HepG2 (cell line): ENCODE measurements at regions not wholly inside any gene's neighbourhood (a gene's known extent, or its start where the extent isn't known, plus 50 kb on each side); places are given as distances from the start of the nearest gene placed in this dataset.

Experiments used
- ATAC-seq: fragments of 200-7000 bp; cut with Tn5 transposase; 3 replicates; pipeline ENCODE4 v1.9.1; 2020; ENCODE audit warnings: mild to moderate bottlenecking, moderate library complexity
- BruUV-seq: library from RNA; stranded (reverse); fragments of 400-500 nt; replicated peaks from 2 replicates; lab custom pipeline; 2021; lab: Mats Ljungman, UMichigan
- CTCF ChIA-PET: fragments of 300-600 bp; formaldehyde crosslinking; extraction: SDS; loops from one replicate; lab custom pipeline; 2021; ENCODE audit warnings: low total read pairs, inconsistent platforms, low intra/inter-chr PET ratio; lab: Yijun Ruan, JAX
- POLR2A ChIA-PET: fragments of 350-600 bp; sonication (Branson Sonifier 250); formaldehyde crosslinking; loops from one replicate; lab custom pipeline; 2020; ENCODE audit warnings: antibody characterized with exemption, inconsistent platforms; lab: Yijun Ruan, JAX
- DNase-seq: peaks from one replicate; pipeline ENCODE4 v3.0.0-alpha.2; 2015; ENCODE audit warnings: low spot score
- FAIRE-seq: peaks from 3 replicates; lab custom pipeline; 2011; peaks lifted over from hg19 to GRCh38; lab: Jason Lieb, UNC
- H2AFZ ChIP-seq: one replicate; pipeline ENCODE4 v1.6.1; 2011; ENCODE audit warnings: low read length, inconsistent platforms
- H3K27ac ChIP-seq: fragments of 300-600 bp; 3 replicates; pipeline ENCODE4 v1.8.0; 2011; ENCODE audit warnings: mixed run types, mild to moderate bottlenecking, mixed read lengths, low read length, inconsistent platforms; ENCODE audit not compliant: insufficient read depth; ENCODE audit errors: extremely low read length
- H3K27me3 ChIP-seq, 2 experiments: fragments of 200-600 bp in 1 of 2; 2 replicates in 1 of 2; 3 replicates in 1 of 2; pipeline versions ENCODE4 v1.6.0 to v1.8.0; 2011; ENCODE audit warnings: low read length in 2 of 2, mild to moderate bottlenecking in 2 of 2, moderate library complexity in 2 of 2, inconsistent platforms in 1 of 2; ENCODE audit not compliant: insufficient read depth in 2 of 2, control insufficient read depth in 1 of 2
- H3K36me3 ChIP-seq, 2 experiments: fragments of 200-600 bp in 1 of 2; replicated peaks in 1 of 2; 2 replicates in 1 of 2; 3 replicates in 1 of 2; pipeline versions ENCODE4 v1.5.1 to v1.8.0; 2011; ENCODE audit warnings: low read length in 2 of 2, inconsistent platforms in 1 of 2; ENCODE audit not compliant: insufficient read depth in 2 of 2, control insufficient read depth in 1 of 2
- H3K4me1 ChIP-seq: 2 replicates; pipeline ENCODE4 v1.5.1; 2012; ENCODE audit warnings: low read length, inconsistent platforms; ENCODE audit not compliant: insufficient read depth
- H3K4me2 ChIP-seq: 2 replicates; pipeline ENCODE4 v1.6.0; 2011; ENCODE audit warnings: low read depth, low read length, inconsistent platforms
- H3K4me3 ChIP-seq, 3 experiments: fragments of 200-600 bp in 1 of 3; sonication (generic), shearing (Covaris generic) in 1 of 3; replicated peaks in 1 of 3; 2 replicates each; pipeline ENCODE4 v1.5.1; 2011 to 2016; ENCODE audit warnings: low read length in 3 of 3, inconsistent platforms in 2 of 3, low read depth in 2 of 3, mild to moderate bottlenecking in 2 of 3, control low read depth in 1 of 3, mixed read lengths in 1 of 3; ENCODE audit not compliant: insufficient read depth in 1 of 3
- H3K79me2 ChIP-seq: one replicate; pipeline ENCODE4 v1.6.1; 2011; ENCODE audit warnings: low read length, inconsistent platforms; ENCODE audit not compliant: insufficient read depth
- H3K9ac ChIP-seq: 2 replicates; pipeline ENCODE4 v1.6.0; 2011; ENCODE audit warnings: mild to moderate bottlenecking, low read depth, low read length, inconsistent platforms; ENCODE audit not compliant: insufficient read depth
- H3K9me3 ChIP-seq: 2 replicates; pipeline ENCODE4 v1.5.1; 2012; ENCODE audit warnings: mild to moderate bottlenecking, low read length
- H4K20me1 ChIP-seq: 2 replicates; pipeline ENCODE4 v1.6.0; 2011; ENCODE audit warnings: inconsistent platforms, mild to moderate bottlenecking, low read length, moderate library complexity; ENCODE audit not compliant: insufficient read depth
- HNRNPL ChIP-seq: fragments of 200-400 bp; formaldehyde crosslinking; IDR thresholded peaks from 2 replicates; pipeline ENCODE4 v1.6.1; 2017; ENCODE audit warnings: mild to moderate bottlenecking, low read depth, low read length
- IKZF1 ChIP-seq: fragments of 450-650 bp; IDR thresholded peaks from 2 replicates; pipeline ENCODE4 v1.7.1; 2016
- JUND ChIP-seq: sonication (generic); formaldehyde crosslinking; IDR thresholded peaks from 2 replicates; pipeline ENCODE4 v1.8.0; 2022; ENCODE audit warnings: mild to moderate bottlenecking, missing genetic modification reagents
- KDM6A ChIP-seq: IDR thresholded peaks from 2 replicates; pipeline ENCODE4 v1.6.1; 2016; ENCODE audit warnings: low read depth
- MTA3 ChIP-seq: sonication (generic); formaldehyde crosslinking; IDR thresholded peaks from 2 replicates; pipeline ENCODE4 v1.4.0; 2020; ENCODE audit warnings: missing genetic modification reagents
- MXD1 ChIP-seq: sonication (generic); formaldehyde crosslinking; IDR thresholded peaks from 2 replicates; pipeline ENCODE4 v1.4.0; 2020; ENCODE audit warnings: mild to moderate bottlenecking, missing genetic modification reagents
- NONO ChIP-seq, 2 experiments: fragments of 450-650 bp in 1 of 2; sonication (generic) in 1 of 2; formaldehyde crosslinking in 1 of 2; IDR thresholded peaks in 1 of 2; conservative IDR thresholded peaks in 1 of 2; 2 replicates each; pipeline versions ENCODE4 v1.6.1 to v1.8.0; 2017 to 2022; ENCODE audit warnings: mild to moderate bottlenecking in 1 of 2, missing genetic modification reagents in 1 of 2, moderate library complexity in 1 of 2
- POLR2G ChIP-seq: fragments of 200-400 bp; formaldehyde crosslinking; IDR thresholded peaks from 2 replicates; pipeline ENCODE4 v1.6.1; 2018; ENCODE audit warnings: mild to moderate bottlenecking, low read depth, low read length, moderate library complexity
- RAD51 ChIP-seq: fragments of 450-650 bp; IDR thresholded peaks from 2 replicates; pipeline ENCODE4 v1.6.1; 2016; ENCODE audit warnings: borderline replicate concordance
- TAF15 ChIP-seq: fragments of 200-400 bp; formaldehyde crosslinking; IDR thresholded peaks from one replicate; pipeline ENCODE4 v1.6.1; 2018; ENCODE audit warnings: mild to moderate bottlenecking, low read depth, low read length; ENCODE audit not compliant: poor library complexity, severe bottlenecking
- YEATS2 ChIP-seq: sonication (generic); formaldehyde crosslinking; IDR thresholded peaks from 2 replicates; pipeline ENCODE4 v1.4.0; 2020; ENCODE audit warnings: missing genetic modification reagents, borderline replicate concordance
- ZFY ChIP-seq: sonication (generic); formaldehyde crosslinking; IDR thresholded peaks from 2 replicates; pipeline ENCODE4 v1.4.0; 2020; ENCODE audit warnings: missing genetic modification reagents
- ZNF207 ChIP-seq: fragments of 450-650 bp; IDR thresholded peaks from 2 replicates; pipeline ENCODE4 v1.6.1; 2016; ENCODE audit warnings: antibody characterized with exemption, borderline replicate concordance
- ZNF558 ChIP-seq: sonication (generic); formaldehyde crosslinking; IDR thresholded peaks from 2 replicates; pipeline ENCODE4 v1.9.0; 2022; ENCODE audit warnings: mild to moderate bottlenecking, missing genetic modification reagents, borderline replicate concordance
- ZNF709 ChIP-seq: sonication (generic); formaldehyde crosslinking; IDR thresholded peaks from 2 replicates; pipeline ENCODE4 v1.5.0; 2020; ENCODE audit warnings: mild to moderate bottlenecking, missing genetic modification reagents
- ZNF784 ChIP-seq: sonication (generic); formaldehyde crosslinking; IDR thresholded peaks from 2 replicates; pipeline ENCODE4 v1.5.1; 2020; ENCODE audit warnings: missing genetic modification reagents, mild to moderate bottlenecking, borderline replicate concordance
- WGBS: methylation state at CpG from one replicate; pipeline ENCODE4 v1.1.6; 2017; ENCODE audit warnings: low lambda C conversion rate; 5-methylcytosine and 5-hydroxymethylcytosine counted together
- in situ Hi-C: cut with HindIII; loops from 2 replicates; pipeline ENCODE4 v1.10.0; 2017; ENCODE audit warnings: low pct_unique_long_range_greater_than_20kb; ENCODE audit not compliant: extremely low pct_ligation_motif_present
- intact Hi-C: fragments of 100-400 bp; cut with micrococcal nuclease; formaldehyde crosslinking; loops from one replicate; pipeline ENCODE4 v1.10.0; 2022; ENCODE audit not compliant: unreplicated experiment
- TF ChIP-seq, protein P1 (sequence below): IDR thresholded peaks from 2 replicates; pipeline ENCODE4 v1.6.1; 2012; ENCODE audit warnings: low read length, improper control_type of control experiment
- TF ChIP-seq, protein P2 (sequence below): conservative IDR thresholded peaks from 2 replicates; pipeline ENCODE4 v1.6.1; 2018; ENCODE audit warnings: missing genetic modification reagents

DNA sequence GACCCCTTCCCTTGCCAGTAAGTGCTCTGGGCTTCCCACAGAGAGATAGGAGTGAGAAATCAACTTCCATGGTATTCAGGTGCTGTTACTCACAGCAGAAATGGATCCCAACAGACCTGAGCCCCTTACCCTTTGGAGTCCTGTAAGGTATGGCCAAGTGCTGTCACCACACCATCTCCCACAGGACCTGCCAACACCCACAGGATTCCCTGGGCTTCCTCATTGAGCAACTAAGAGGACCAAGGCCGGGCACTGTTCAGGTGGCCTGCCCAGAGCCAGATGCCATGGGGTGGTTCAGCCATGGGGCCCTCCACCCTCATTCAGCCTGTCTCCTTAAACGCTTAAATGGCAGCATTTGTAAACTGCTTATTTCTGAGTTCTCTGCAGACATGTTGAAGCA, 166.2 kb downstream of the TRIM43 start:
- no peak for DNase-seq
- WGBS, result 34% methylated on average over 2 of the region's 2 CpGs
- H4K20me1 ChIP-seq, result no peaks in the 10 kb centered on the region
- H3K9me3 ChIP-seq, result no peaks in the 10 kb centered on the region
- intact Hi-C loops, result no loop called here
- no peak for ATAC-seq
- H3K4me3 ChIP-seq, result no peak overlapping the region
- in situ Hi-C loops, result no loop called here
- no peak overlapping the region for H3K4me2 ChIP-seq
- ChIA-PET POLR2A (no interaction called here), CTCF (no interaction called here)
- peaks cover 7 to 10% of the 10 kb centered on the region in 2 experiments; a peak in 4 of 5 replicates for H3K27me3 ChIP-seq
- no peak for FAIRE-seq
- no peak overlapping the region for H3K9ac ChIP-seq
- H3K27ac ChIP-seq, result no peak overlapping the region
- H3K79me2 ChIP-seq, result no peaks in the 10 kb centered on the region
- no peaks in the 10 kb centered on the region for H3K36me3 ChIP-seq
- no peaks in the 10 kb centered on the region for H3K4me1 ChIP-seq
- BruUV-seq, result no TSS peak
- no peak overlapping the region for H2AFZ ChIP-seq
- no peak for TF ChIP-seq RAD51
- no peak for TF ChIP-seq MTA3 (CRISPR knock-in tag)
- TF ChIP-seq IKZF1, result no peak
- TF ChIP-seq YEATS2 (CRISPR knock-in tag), result no peak
- TF ChIP-seq MXD1 (CRISPR knock-in tag), result no peak
- TF ChIP-seq, protein P1, sequence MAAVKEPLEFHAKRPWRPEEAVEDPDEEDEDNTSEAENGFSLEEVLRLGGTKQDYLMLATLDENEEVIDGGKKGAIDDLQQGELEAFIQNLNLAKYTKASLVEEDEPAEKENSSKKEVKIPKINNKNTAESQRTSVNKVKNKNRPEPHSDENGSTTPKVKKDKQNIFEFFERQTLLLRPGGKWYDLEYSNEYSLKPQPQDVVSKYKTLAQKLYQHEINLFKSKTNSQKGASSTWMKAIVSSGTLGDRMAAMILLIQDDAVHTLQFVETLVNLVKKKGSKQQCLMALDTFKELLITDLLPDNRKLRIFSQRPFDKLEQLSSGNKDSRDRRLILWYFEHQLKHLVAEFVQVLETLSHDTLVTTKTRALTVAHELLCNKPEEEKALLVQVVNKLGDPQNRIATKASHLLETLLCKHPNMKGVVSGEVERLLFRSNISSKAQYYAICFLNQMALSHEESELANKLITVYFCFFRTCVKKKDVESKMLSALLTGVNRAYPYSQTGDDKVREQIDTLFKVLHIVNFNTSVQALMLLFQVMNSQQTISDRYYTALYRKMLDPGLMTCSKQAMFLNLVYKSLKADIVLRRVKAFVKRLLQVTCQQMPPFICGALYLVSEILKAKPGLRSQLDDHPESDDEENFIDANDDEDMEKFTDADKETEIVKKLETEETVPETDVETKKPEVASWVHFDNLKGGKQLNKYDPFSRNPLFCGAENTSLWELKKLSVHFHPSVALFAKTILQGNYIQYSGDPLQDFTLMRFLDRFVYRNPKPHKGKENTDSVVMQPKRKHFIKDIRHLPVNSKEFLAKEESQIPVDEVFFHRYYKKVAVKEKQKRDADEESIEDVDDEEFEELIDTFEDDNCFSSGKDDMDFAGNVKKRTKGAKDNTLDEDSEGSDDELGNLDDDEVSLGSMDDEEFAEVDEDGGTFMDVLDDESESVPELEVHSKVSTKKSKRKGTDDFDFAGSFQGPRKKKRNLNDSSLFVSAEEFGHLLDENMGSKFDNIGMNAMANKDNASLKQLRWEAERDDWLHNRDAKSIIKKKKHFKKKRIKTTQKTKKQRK, result no peak
- no peak for TF ChIP-seq ZNF207
- TF ChIP-seq NONO (IDR thresholded peaks at IDR 0.05), result no peak
- no peak for TF ChIP-seq NONO (CRISPR knock-in tag; conservative IDR thresholded peaks at IDR 0.05)
- TF ChIP-seq ZNF784 (CRISPR knock-in tag), result no peak
- TF ChIP-seq JUND (CRISPR knock-in tag), result no peak
- no peak for TF ChIP-seq HNRNPL
- TF ChIP-seq, protein P2, sequence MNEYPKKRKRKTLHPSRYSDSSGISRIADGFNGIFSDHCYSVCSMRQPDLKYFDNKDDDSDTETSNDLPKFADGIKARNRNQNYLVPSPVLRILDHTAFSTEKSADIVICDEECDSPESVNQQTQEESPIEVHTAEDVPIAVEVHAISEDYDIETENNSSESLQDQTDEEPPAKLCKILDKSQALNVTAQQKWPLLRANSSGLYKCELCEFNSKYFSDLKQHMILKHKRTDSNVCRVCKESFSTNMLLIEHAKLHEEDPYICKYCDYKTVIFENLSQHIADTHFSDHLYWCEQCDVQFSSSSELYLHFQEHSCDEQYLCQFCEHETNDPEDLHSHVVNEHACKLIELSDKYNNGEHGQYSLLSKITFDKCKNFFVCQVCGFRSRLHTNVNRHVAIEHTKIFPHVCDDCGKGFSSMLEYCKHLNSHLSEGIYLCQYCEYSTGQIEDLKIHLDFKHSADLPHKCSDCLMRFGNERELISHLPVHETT (CRISPR knock-in tag), result no peak
- TF ChIP-seq KDM6A (CRISPR knock-in tag), result no peak
- TF ChIP-seq POLR2G, result no peak
- no peak for TF ChIP-seq TAF15
- no peak for TF ChIP-seq ZNF558 (CRISPR knock-in tag)
- TF ChIP-seq ZNF709 (CRISPR knock-in tag), result no peak
- TF ChIP-seq ZFY (CRISPR knock-in tag), result no peak
